ENCODE measurements at regions not wholly inside any gene's neighbourhood (a gene's known extent, or its start where the extent isn't known, plus 50 kb on each side); places are given as distances from the start of the nearest gene placed in this dataset.

DNA sequence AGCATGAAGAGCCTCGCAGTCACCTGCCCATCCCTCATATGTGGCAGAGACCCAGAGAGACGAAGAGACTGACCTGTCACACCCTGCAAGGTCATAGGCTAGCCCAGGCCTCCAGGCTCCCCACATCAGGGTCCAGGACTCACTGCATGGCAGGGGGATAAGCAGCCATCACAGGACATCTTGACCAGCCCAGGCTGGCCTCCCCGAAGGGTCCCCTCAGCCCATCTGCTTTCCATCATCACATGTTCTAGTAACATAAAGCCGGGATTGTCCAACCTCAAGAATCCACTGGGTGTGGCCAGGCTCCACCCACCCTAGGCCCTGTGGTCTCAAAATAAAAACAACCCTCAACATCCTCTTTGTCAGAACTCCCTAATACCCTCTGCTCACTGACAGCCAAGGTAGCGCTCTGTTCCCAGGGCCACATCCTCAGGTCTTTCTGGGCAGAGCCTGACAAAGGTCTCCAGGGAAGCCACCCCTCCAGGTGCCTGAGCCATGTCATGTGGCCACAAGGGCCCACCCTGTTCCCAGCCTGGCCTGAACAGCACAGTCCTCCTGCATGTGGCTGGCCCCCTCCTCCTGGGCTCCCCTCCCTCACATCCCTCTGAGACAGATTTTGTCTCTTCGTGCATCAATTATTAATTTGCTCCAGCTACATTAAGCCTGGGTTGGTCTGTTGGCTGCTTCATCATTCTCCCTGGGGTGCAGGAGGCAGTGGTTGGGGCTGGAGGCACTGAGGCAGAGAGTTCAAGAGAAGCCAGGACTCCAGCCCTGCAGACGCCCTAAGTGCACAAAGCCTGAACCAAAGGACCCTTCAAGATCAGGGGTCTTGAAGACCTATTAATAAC is 131.8 kb upstream of the UNC5B start:
- no peak overlapping the region for H2AK5ac ChIP-seq (ENCODE audit: low read depth, low read length)
- H3K9me1 ChIP-seq (ENCODE audit: insufficient read depth, low read length), result no peaks in the 10 kb centered on the region
- no peak overlapping the region for H2BK15ac ChIP-seq (ENCODE audit: low read depth, low read length)
- H4K8ac ChIP-seq (ENCODE audit: low read depth in 2 of 2, low read length in 2 of 2), result no peak overlapping the region
- no peak overlapping the region for H3K4me2 ChIP-seq (ENCODE audit: low read depth, low read length)
- H3K27me3 ChIP-seq (ENCODE audit: control insufficient read depth, insufficient read depth, low read length), result peaks cover 31% of the 10 kb centered on the region
- H3K79me1 ChIP-seq (ENCODE audit: low read depth in 1 of 2, low read length in 2 of 2), result no peaks in the 10 kb centered on the region
- 55% methylated on average over 3 of the region's 7 CpGs; no CpG with 5 or more reads in 1 of the 2 experiments for WGBS, 2 experiments (ENCODE audit: extremely low coverage in 2 of 2, insufficient read length in 1 of 2)
- no peak overlapping the region for H3K56ac ChIP-seq (ENCODE audit: extremely low read depth, insufficient read depth, low read length)
- no peaks in the 10 kb centered on the region for H4K20me1 ChIP-seq (ENCODE audit: insufficient read depth, low read length)
- ChIA-PET POLR2A (ENCODE audit: unreplicated experiment) (no interaction called here), CTCF (interaction anchor here (0.6 kb wide), 1 partner anchor 12 kb away, joined by 3 read pairs; no protein-coding TSS in a partner anchor)
- intact Hi-C loops (cut with micrococcal nuclease) (no loop called here), dilution Hi-C loops (cut with HindIII; ENCODE audit: low sequenced_read_pairs, unreplicated experiment) (no loop called here), in situ Hi-C loops (cut with MboI; ENCODE audit: low sequenced_read_pairs) (no loop called here)
- H2BK5ac ChIP-seq (ENCODE audit: low read depth, low read length, poor library complexity, severe bottlenecking), result no peak overlapping the region
- no peaks in the 10 kb centered on the region for H3K9me3 ChIP-seq (ENCODE audit: control insufficient read depth, insufficient read depth, low read length)
- no peak overlapping the region for H3K18ac ChIP-seq (ENCODE audit: low read depth, low read length)
- no peak overlapping the region for H3K4ac ChIP-seq (ENCODE audit: low read depth, low read length)
- H2BK120ac ChIP-seq (ENCODE audit: low read depth, low read length), result no peak overlapping the region
- ATAC-seq (ENCODE audit: low read depth) (no peak), DNase-seq (no peak)
- H3K23ac ChIP-seq (ENCODE audit: low read depth, low read length), result no peak overlapping the region
- no peak overlapping the region for H2BK20ac ChIP-seq (ENCODE audit: low read depth, low read length)
- H4K5ac ChIP-seq (ENCODE audit: low read depth, low read length), result no peak overlapping the region
- no peak overlapping the region for H3K27ac ChIP-seq (ENCODE audit: insufficient read depth, low read length)
- no peak overlapping the region for H4K91ac ChIP-seq (ENCODE audit: insufficient read depth, low read depth, low read length)
- no peak overlapping the region for H3K14ac ChIP-seq (replicated peaks; ENCODE audit: low read depth, low read length)
- H3K36me3 ChIP-seq (ENCODE audit: control insufficient read depth, insufficient read depth, low read length), result no peaks in the 10 kb centered on the region
- no peak overlapping the region for H3K4me3 ChIP-seq (ENCODE audit: insufficient read depth, low read depth, low read length)
- no peak overlapping the region for H3K9ac ChIP-seq (ENCODE audit: low read depth, low read length)
- BruUV-seq (replicated peaks), result no TSS peak
- H3K4me1 ChIP-seq (ENCODE audit: control insufficient read depth, insufficient read depth, low read length), result no peaks in the 10 kb centered on the region
- TF ChIP-seq CHD1 (IDR thresholded peaks at IDR 0.05; ENCODE audit: low read depth, low read length), result no peak
- TF ChIP-seq RAD21 (IDR thresholded peaks at IDR 0.05; ENCODE audit: low read length), result no peak
- TF ChIP-seq, protein P1, sequence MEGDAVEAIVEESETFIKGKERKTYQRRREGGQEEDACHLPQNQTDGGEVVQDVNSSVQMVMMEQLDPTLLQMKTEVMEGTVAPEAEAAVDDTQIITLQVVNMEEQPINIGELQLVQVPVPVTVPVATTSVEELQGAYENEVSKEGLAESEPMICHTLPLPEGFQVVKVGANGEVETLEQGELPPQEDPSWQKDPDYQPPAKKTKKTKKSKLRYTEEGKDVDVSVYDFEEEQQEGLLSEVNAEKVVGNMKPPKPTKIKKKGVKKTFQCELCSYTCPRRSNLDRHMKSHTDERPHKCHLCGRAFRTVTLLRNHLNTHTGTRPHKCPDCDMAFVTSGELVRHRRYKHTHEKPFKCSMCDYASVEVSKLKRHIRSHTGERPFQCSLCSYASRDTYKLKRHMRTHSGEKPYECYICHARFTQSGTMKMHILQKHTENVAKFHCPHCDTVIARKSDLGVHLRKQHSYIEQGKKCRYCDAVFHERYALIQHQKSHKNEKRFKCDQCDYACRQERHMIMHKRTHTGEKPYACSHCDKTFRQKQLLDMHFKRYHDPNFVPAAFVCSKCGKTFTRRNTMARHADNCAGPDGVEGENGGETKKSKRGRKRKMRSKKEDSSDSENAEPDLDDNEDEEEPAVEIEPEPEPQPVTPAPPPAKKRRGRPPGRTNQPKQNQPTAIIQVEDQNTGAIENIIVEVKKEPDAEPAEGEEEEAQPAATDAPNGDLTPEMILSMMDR (conservative IDR thresholded peaks at IDR 0.05; ENCODE audit: low read depth, low read length), result no peak
- TF ChIP-seq, protein P2, sequence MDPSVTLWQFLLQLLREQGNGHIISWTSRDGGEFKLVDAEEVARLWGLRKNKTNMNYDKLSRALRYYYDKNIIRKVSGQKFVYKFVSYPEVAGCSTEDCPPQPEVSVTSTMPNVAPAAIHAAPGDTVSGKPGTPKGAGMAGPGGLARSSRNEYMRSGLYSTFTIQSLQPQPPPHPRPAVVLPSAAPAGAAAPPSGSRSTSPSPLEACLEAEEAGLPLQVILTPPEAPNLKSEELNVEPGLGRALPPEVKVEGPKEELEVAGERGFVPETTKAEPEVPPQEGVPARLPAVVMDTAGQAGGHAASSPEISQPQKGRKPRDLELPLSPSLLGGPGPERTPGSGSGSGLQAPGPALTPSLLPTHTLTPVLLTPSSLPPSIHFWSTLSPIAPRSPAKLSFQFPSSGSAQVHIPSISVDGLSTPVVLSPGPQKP (IDR thresholded peaks at IDR 0.05; ENCODE audit: borderline replicate concordance, low read depth, low read length), result no peak
- no peak for TF ChIP-seq USF2 (IDR thresholded peaks at IDR 0.05; ENCODE audit: low read depth, low read length)
- TF ChIP-seq MAZ (IDR thresholded peaks at IDR 0.05; ENCODE audit: borderline replicate concordance, low read depth, low read length), result no peak
- no peak for TF ChIP-seq POLR2A (IDR thresholded peaks at IDR 0.05; ENCODE audit: low read depth, low read length)
- no peak for TF ChIP-seq SMC3 (IDR thresholded peaks at IDR 0.05; ENCODE audit: low read depth, low read length)
- no peak for TF ChIP-seq BHLHE40 (IDR thresholded peaks at IDR 0.05; ENCODE audit: low read depth, low read length)
- no peak for TF ChIP-seq RFX5 (IDR thresholded peaks at IDR 0.05; ENCODE audit: low read depth, low read length)
- no peak for TF ChIP-seq MAFK (IDR thresholded peaks at IDR 0.05; ENCODE audit: low read depth, low read length)
- TF ChIP-seq RCOR1 (IDR thresholded peaks at IDR 0.05; ENCODE audit: insufficient replicate concordance, low read length), result no peak
- TF ChIP-seq MXI1 (IDR thresholded peaks at IDR 0.05; ENCODE audit: borderline replicate concordance, low read depth, low read length), result no peak
- no peak for TF ChIP-seq FOS (IDR thresholded peaks at IDR 0.05; ENCODE audit: low read depth, low read length)
- H2AK9ac ChIP-seq (replicated peaks; ENCODE audit: low read depth, low read length, poor library complexity), result no peak overlapping the region
- H2AFZ ChIP-seq (replicated peaks; ENCODE audit: low read length, poor library complexity), result no peak overlapping the region

All from IMR-90 (cell line).